NT2/D1 (cell line): ENCODE measurements at regions not wholly inside any gene's neighbourhood (a gene's known extent, or its start where the extent isn't known, plus 50 kb on each side); places are given as distances from the start of the nearest gene placed in this dataset.

Source experiments
- SUZ12 ChIP-seq: IDR thresholded peaks from 2 replicates; pipeline ENCODE4 v1.6.1; 2011; ENCODE audit not compliant: insufficient read length, insufficient read depth; ENCODE audit errors: extremely low read depth
- YY1 ChIP-seq: IDR thresholded peaks from 2 replicates; pipeline ENCODE4 v1.6.1; 2011; ENCODE audit not compliant: insufficient read length, insufficient read depth
- ZNF274 ChIP-seq: IDR thresholded peaks from 2 replicates; pipeline ENCODE4 v1.6.1; 2011; ENCODE audit warnings: mild to moderate bottlenecking, low read depth, low read length

- TF ChIP-seq YY1 = no peak
- no peak for TF ChIP-seq ZNF274
- TF ChIP-seq SUZ12 = no peak
Measured at GRCh38 chr1:102107441-102107840, 110.7 kb upstream of the OLFM3 start.
